ENCODE measurements at regions not wholly inside any gene's neighbourhood (a gene's known extent, or its start where the extent isn't known, plus 50 kb on each side); places are given as distances from the start of the nearest gene placed in this dataset.

DNA sequence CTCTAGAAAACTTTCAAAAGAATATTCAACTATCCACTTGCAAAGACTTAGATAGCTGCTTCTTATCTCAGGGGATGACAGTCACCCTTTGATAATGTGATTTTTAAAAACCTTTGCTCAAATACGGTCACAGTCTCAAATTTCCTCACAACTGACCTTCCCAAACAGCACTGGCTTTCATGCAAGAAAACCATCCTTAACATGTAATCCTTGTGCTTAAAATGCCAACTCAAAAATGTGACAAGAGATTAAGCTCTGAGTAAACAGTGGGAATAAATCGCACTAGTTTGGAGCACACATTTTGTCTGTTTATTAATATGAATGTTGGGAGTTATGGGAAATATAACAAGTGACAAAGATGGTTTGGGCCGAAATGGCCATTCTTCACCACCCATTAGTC, 87.5 kb upstream of the CCBE1 start:
- Histone ChIP-seq H3K4me3 (ENCODE audit: low read depth, low read length) (no peak overlapping the region), H3K27me3 (ENCODE audit: control insufficient read depth, insufficient read depth, low read length) (no peaks in the 10 kb centered on the region), H3K36me3 (ENCODE audit: control insufficient read depth, insufficient read depth, low read length) (no peaks in the 10 kb centered on the region)
- FAIRE-seq (no peak), DNase-seq (ENCODE audit: low read depth) (no peak)
- TF ChIP-seq, protein P1, sequence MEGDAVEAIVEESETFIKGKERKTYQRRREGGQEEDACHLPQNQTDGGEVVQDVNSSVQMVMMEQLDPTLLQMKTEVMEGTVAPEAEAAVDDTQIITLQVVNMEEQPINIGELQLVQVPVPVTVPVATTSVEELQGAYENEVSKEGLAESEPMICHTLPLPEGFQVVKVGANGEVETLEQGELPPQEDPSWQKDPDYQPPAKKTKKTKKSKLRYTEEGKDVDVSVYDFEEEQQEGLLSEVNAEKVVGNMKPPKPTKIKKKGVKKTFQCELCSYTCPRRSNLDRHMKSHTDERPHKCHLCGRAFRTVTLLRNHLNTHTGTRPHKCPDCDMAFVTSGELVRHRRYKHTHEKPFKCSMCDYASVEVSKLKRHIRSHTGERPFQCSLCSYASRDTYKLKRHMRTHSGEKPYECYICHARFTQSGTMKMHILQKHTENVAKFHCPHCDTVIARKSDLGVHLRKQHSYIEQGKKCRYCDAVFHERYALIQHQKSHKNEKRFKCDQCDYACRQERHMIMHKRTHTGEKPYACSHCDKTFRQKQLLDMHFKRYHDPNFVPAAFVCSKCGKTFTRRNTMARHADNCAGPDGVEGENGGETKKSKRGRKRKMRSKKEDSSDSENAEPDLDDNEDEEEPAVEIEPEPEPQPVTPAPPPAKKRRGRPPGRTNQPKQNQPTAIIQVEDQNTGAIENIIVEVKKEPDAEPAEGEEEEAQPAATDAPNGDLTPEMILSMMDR (IDR thresholded peaks at IDR 0.05; ENCODE audit: insufficient read depth, low read length, severe bottlenecking): no peak

DNA sequence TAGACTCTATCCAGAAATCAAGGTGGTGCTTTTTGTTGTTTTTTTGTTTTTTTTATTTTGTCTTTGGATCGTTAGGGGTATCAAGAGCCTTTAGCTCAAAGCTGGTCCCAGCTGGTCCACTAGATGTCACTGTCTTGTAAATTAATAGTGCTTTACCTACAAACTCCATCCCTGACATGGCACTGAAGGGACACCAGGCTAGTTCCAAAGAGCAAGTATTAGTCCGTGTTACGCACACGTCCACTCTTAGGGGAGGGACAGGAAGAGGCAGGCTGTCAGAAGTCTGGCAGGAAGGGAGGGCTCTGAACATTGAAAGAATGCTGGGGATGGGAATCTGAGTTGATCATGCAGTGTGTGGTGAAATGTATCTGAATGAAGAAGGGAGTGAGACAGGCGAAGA, 85.9 kb upstream of the CCBE1 start:
- no peak overlapping the region for H3K4me3 ChIP-seq (ENCODE audit: low read depth, low read length)
- DNase-seq (ENCODE audit: low read depth): peak; percentile 58
- TF ChIP-seq, protein P1 (IDR thresholded peaks at IDR 0.05; ENCODE audit: insufficient read depth, low read length, severe bottlenecking): peak; percentile 71
- no peaks in the 10 kb centered on the region for H3K36me3 ChIP-seq (ENCODE audit: control insufficient read depth, insufficient read depth, low read length)
- no peak for FAIRE-seq
- no peaks in the 10 kb centered on the region for H3K27me3 ChIP-seq (ENCODE audit: control insufficient read depth, insufficient read depth, low read length)

DNA sequence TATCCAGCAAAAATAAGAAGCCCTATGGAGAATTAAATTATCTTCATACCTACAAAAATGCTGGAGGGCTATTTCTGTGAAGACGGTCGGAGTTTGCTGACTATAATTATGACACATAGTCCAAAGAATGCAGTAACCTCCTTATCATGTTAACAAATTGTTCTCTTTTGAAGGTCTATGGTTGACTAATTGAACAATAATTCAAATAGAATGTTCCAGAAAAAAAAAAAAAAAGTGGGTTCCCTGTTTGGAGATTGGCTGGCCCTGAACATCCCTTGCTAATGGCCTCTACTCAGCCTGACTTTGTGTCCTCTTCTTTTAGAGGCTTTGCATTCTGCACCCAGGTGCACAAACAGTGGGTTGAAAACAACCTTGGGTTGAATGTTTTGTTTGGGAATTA, 82.8 kb upstream of the CCBE1 start:
- TF ChIP-seq, protein P1 (IDR thresholded peaks at IDR 0.05; ENCODE audit: insufficient read depth, low read length, severe bottlenecking): no peak
- no peak overlapping the region for H3K4me3 ChIP-seq (ENCODE audit: low read depth, low read length)
- DNase-seq (ENCODE audit: low read depth) (peak; percentile 89), FAIRE-seq (no peak)
- H3K36me3 ChIP-seq (ENCODE audit: control insufficient read depth, insufficient read depth, low read length): no peaks in the 10 kb centered on the region
- H3K27me3 ChIP-seq (ENCODE audit: control insufficient read depth, insufficient read depth, low read length): no peaks in the 10 kb centered on the region

DNA sequence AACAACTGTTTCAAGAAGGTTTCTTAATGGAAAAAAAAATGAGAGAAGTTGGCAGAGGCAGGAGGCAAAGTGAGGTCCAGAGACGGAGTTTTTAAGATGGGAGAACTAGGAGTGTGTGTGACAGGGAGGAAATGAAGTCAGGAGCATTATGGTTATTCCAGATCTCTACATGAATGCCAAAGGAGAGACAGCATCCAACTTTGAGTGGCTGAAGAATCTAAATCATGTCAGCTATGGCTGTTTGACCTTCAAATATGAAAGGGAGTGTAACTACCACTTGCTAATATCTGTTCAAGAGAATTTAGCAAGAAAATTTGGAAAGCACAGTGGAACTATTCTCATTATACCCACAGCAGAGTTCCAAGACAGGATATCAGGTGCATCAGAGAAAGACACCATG, 81.2 kb upstream of the CCBE1 start:
- TF ChIP-seq, protein P1 (IDR thresholded peaks at IDR 0.05; ENCODE audit: insufficient read depth, low read length, severe bottlenecking): no peak
- Histone ChIP-seq H3K36me3 (ENCODE audit: control insufficient read depth, insufficient read depth, low read length) (no peaks in the 10 kb centered on the region), H3K27me3 (ENCODE audit: control insufficient read depth, insufficient read depth, low read length) (no peaks in the 10 kb centered on the region), H3K4me3 (ENCODE audit: low read depth, low read length) (no peak overlapping the region)
- DNase-seq (ENCODE audit: low read depth): no peak
- FAIRE-seq: no peak

DNA sequence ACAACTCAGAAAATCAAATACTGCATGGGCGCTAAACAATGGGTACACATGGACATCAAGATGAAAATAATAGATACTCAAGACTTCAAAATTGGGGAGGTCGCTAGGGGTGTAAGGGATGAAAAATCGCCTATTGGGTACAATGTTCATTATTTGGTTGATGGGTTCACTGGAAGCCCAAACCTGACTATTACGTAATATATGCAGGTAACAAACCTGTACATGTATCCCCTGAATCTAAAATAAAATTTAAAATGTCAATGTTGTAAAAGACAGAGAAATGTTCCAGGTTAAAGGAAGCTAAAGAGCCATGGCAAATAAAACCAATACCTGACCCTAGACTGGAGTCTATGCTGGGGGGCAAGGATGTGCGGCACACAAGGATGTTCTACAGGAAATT, 80.4 kb upstream of the CCBE1 start:
- FAIRE-seq: no peak
- DNase-seq (ENCODE audit: low read depth): no peak
- Histone ChIP-seq H3K27me3 (ENCODE audit: control insufficient read depth, insufficient read depth, low read length) (no peaks in the 10 kb centered on the region), H3K36me3 (ENCODE audit: control insufficient read depth, insufficient read depth, low read length) (no peaks in the 10 kb centered on the region), H3K4me3 (ENCODE audit: low read depth, low read length) (no peak overlapping the region)
- TF ChIP-seq, protein P1 (IDR thresholded peaks at IDR 0.05; ENCODE audit: insufficient read depth, low read length, severe bottlenecking): no peak

DNA sequence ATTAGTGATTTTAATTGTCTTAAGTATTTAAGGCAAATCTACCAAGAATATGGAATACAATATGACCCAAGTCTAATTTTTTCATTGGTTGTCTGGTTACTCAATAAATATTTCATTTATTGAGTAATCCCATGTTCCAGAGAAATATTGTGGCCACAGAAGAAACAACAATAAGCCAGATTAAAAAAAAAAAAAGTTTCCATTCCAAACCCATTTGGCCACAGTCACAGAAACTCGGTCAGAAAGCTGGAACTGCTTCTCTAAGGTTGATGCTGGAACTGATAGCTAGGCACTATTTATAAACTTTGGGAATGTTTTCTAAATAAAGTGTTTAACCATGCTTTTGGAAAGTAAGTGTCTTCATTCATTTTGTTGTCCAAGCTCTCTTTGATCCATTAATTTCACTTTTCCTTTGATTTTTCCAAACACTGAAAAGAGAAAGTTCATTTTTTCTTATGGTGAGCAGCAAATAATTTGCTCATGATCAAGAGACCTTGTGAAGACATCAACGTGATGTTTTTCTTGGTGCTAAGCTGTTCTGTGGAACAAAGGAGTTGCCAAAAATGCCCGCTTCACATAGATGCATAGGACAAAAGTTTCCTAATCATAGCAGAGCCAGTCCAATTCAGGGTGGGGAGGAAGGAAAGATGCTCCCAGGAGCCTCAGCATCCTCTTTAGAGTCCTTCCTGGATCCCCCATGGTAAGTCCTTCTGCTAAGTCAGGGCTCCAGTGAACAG, 72.1 kb upstream of the CCBE1 start:
- FAIRE-seq (no peak), DNase-seq (ENCODE audit: low read depth) (no peak)
- Histone ChIP-seq H3K36me3 (ENCODE audit: control insufficient read depth, insufficient read depth, low read length) (no peaks in the 10 kb centered on the region), H3K4me3 (ENCODE audit: low read depth, low read length) (no peak overlapping the region), H3K27me3 (ENCODE audit: control insufficient read depth, insufficient read depth, low read length) (no peaks in the 10 kb centered on the region)
- TF ChIP-seq, protein P1 (IDR thresholded peaks at IDR 0.05; ENCODE audit: insufficient read depth, low read length, severe bottlenecking): no peak

Measured in bronchial epithelial cell (primary cell).